Ishikawa (cell line): ENCODE measurements at regions not wholly inside any gene's neighbourhood (a gene's known extent, or its start where the extent isn't known, plus 50 kb on each side); places are given as distances from the start of the nearest gene placed in this dataset.

Source experiments
- CEBPB ChIP-seq: IDR thresholded peaks from 2 replicates; pipeline ENCODE4 v1.6.1; 2012
- CREB1 ChIP-seq: IDR thresholded peaks from 2 replicates; pipeline ENCODE4 v1.6.1; 2012; ENCODE audit warnings: low read depth
- EGR1 ChIP-seq: IDR thresholded peaks from 2 replicates; pipeline ENCODE4 v1.6.1; 2012
- EP300 ChIP-seq: IDR thresholded peaks from 2 replicates; pipeline ENCODE4 v1.6.1; 2012; ENCODE audit warnings: borderline replicate concordance
- FOXM1 ChIP-seq: IDR thresholded peaks from 2 replicates; pipeline ENCODE4 v1.6.1; 2012; ENCODE audit warnings: low read depth, borderline replicate concordance
- NFIC ChIP-seq: IDR thresholded peaks from 2 replicates; pipeline ENCODE4 v1.6.1; 2012
- RAD21 ChIP-seq: IDR thresholded peaks from 2 replicates; pipeline ENCODE4 v1.6.1; 2012; ENCODE audit warnings: low read depth
- TAF1 ChIP-seq: IDR thresholded peaks from 2 replicates; pipeline ENCODE4 v1.6.1; 2012; ENCODE audit warnings: low read depth, mild to moderate bottlenecking
- TCF12 ChIP-seq: IDR thresholded peaks from 2 replicates; pipeline ENCODE4 v1.6.1; 2012; ENCODE audit warnings: low read depth
- TEAD4 ChIP-seq: IDR thresholded peaks from 2 replicates; pipeline ENCODE4 v1.6.1; 2012
- YY1 ChIP-seq: IDR thresholded peaks from 2 replicates; pipeline ENCODE4 v1.6.1; 2012; ENCODE audit warnings: low read depth
- ZBTB7A ChIP-seq: IDR thresholded peaks from 2 replicates; pipeline ENCODE4 v1.6.1; 2012; ENCODE audit warnings: low read depth
- TF ChIP-seq, protein P1 (sequence below): IDR thresholded peaks from 2 replicates; pipeline ENCODE4 v1.6.1; 2012
- TF ChIP-seq, protein P2 (sequence below): IDR thresholded peaks from 2 replicates; pipeline ENCODE4 v1.6.1; 2012
- TF ChIP-seq, protein P3 (sequence below): IDR thresholded peaks from 2 replicates; pipeline ENCODE4 v1.6.1; 2012; ENCODE audit warnings: low read depth, mild to moderate bottlenecking

DNA sequence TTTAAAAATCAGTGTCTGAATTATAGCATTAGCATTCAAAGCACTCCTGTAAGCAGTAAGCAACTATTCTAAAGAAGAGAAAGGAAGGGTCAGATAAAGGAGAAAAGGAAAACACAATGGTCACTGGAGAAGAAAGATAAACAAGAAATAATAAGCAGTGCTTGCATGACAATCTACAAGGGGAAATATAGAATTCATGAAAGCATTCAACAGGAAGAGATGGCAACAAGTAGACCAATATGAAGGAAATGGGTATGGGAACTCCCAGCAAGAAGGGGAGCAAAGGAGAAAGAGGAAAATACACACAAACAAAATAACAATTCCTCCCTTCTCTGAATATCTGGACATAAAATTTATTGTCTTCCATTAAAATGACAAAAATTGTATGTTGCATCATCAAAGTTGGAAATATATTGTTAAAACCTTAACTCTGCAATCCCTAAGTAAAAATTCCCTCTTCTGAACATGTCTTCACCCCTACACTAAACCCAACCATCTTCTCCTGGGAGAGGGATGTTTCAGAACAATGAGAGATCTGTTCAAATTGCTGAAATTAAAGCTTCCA lies 206.3 kb upstream of the SAMSN1 start:
- no peak for TF ChIP-seq CEBPB
- no peak for TF ChIP-seq TAF1
- TF ChIP-seq, protein P1, sequence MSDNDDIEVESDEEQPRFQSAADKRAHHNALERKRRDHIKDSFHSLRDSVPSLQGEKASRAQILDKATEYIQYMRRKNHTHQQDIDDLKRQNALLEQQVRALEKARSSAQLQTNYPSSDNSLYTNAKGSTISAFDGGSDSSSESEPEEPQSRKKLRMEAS = no peak
- TF ChIP-seq NFIC = no peak

DNA sequence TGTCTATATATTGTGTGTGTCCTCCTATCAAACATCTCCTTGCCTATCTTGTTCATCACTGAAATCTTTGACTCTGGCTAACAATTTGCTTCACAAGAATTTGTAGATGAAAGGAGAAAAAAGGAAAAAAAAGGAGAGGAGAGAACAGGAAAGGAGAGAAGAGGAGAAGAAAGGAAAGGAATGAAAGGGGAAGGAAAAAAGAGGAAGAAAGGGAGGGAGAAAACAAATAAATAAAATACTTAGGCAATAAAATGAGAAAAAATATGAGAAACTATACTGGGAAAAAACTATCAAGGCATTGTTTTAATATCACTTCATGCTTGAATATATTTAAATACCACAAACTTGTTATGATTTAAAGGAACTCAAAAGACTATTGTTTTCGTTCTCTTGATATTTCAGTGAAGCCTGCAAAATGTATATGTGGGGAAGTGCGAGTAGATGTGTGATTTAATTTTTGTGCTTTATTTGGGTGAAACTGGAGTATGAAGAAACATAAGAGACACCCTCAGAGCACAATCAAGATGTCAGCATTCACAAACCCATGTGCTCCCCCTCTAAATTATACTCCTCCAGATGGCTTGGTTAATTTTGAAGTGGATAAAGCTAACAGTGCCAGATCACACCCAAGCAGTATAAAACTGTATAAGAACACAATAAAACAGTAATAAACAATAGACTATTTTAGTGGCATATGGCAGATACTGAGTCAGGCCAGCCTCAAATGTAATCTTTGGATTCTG lies 205.7 kb upstream of the SAMSN1 start:
- TF ChIP-seq EGR1 = no peak
- TF ChIP-seq ZBTB7A = no peak
- no peak for TF ChIP-seq CREB1
- TF ChIP-seq TCF12 = no peak
- TF ChIP-seq CEBPB = no peak
- TF ChIP-seq, protein P1 = no peak
- TF ChIP-seq NFIC = no peak
- no peak for TF ChIP-seq TEAD4
- no peak for TF ChIP-seq EP300
- TF ChIP-seq, protein P2, sequence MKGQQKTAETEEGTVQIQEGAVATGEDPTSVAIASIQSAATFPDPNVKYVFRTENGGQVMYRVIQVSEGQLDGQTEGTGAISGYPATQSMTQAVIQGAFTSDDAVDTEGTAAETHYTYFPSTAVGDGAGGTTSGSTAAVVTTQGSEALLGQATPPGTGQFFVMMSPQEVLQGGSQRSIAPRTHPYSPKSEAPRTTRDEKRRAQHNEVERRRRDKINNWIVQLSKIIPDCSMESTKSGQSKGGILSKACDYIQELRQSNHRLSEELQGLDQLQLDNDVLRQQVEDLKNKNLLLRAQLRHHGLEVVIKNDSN = no peak
- TF ChIP-seq FOXM1 = no peak
- TF ChIP-seq RAD21 = no peak
- TF ChIP-seq, protein P3, sequence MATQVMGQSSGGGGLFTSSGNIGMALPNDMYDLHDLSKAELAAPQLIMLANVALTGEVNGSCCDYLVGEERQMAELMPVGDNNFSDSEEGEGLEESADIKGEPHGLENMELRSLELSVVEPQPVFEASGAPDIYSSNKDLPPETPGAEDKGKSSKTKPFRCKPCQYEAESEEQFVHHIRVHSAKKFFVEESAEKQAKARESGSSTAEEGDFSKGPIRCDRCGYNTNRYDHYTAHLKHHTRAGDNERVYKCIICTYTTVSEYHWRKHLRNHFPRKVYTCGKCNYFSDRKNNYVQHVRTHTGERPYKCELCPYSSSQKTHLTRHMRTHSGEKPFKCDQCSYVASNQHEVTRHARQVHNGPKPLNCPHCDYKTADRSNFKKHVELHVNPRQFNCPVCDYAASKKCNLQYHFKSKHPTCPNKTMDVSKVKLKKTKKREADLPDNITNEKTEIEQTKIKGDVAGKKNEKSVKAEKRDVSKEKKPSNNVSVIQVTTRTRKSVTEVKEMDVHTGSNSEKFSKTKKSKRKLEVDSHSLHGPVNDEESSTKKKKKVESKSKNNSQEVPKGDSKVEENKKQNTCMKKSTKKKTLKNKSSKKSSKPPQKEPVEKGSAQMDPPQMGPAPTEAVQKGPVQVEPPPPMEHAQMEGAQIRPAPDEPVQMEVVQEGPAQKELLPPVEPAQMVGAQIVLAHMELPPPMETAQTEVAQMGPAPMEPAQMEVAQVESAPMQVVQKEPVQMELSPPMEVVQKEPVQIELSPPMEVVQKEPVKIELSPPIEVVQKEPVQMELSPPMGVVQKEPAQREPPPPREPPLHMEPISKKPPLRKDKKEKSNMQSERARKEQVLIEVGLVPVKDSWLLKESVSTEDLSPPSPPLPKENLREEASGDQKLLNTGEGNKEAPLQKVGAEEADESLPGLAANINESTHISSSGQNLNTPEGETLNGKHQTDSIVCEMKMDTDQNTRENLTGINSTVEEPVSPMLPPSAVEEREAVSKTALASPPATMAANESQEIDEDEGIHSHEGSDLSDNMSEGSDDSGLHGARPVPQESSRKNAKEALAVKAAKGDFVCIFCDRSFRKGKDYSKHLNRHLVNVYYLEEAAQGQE = no peak
- no peak for TF ChIP-seq YY1
- no peak for TF ChIP-seq TAF1

DNA sequence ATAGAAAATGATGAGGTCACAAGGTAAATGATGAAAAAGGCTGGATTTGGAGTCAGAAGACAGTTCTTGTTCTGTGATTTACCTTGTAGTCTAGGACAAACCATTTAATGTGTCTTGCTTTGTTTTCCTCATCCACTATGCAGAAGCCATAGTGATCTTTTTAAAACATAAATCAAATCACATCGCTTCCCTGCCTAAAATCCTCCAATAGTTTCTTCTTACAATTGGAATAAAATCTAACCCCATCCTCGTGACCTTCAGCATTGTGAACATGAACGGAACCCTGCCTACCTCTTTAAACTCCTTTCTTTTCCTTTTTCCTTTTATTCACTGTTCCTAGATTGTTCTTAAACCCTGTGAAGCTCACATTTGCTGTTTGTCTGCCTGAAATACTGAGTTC lies 204.9 kb upstream of the SAMSN1 start:
- TF ChIP-seq CREB1 (no peak), FOXM1 (no peak), TEAD4 (no peak), EP300 (no peak), ZBTB7A (no peak), NFIC (no peak), YY1 (no peak), RAD21 (no peak), TCF12 (no peak)
- TF ChIP-seq, protein P1 = no peak

DNA sequence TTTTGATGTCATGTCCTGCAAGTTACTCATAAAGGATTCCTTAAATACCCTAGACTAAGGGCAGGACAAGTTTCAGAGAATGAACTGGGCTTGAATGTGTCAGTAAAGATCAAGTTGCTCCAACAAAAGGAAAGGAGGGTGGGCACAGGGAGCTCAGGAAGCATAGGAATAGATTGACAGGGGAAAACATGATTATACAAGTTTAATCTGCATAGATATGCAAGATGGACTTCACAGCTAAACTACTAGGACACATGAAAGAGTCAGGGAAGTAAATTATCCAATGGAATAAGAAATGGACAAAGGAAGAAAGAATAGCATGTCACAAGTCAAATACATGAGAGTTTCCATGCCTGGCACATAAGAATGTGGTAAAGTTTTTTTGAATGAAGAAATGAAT lies 203.9 kb upstream of the SAMSN1 start:
- TF ChIP-seq, protein P3 = no peak
- no peak for TF ChIP-seq YY1

DNA sequence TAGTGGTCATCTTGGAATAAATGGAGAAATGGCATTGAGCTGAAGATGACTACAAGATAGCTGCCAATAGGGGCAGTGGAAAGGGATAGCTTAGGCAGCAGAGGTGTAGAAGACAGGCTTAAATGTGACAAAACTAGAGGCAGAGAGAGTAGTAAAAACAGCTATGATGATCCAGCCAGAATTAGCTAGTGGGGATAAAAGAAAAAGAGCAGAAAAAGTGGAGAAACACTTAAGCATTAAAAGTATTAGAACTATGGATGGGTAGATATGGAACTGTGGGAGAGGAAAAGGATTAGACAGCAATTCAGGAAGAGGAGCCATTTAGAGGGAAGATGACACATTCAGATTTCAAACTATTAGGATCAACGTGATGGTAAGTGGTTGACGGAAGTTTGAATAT lies 202.5 kb upstream of the SAMSN1 start:
- TF ChIP-seq EGR1 = no peak
- TF ChIP-seq YY1 = no peak
- TF ChIP-seq TCF12 = no peak
- TF ChIP-seq CEBPB = no peak
- no peak for TF ChIP-seq NFIC
- TF ChIP-seq, protein P1 = no peak

DNA sequence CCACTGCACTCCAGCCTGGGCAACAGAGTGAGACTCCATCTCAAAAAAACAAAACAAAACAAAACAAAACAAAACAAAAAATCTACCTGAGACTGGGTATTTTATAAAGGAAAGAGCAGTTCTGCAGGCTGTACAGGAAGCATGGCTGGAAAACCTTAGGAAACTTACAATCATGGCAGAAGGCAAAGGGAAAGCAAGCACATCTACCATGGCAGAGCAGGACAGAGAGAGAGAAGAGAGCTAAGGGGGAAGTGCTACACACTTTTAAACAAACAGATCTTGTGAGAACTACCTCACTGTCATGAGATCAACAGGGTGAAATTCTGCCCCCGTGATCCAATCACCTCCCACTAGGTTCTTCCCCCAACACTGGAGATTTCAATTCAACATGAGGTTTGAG lies 198.3 kb upstream of the SAMSN1 start:
- TF ChIP-seq TAF1 (no peak), TEAD4 (no peak), RAD21 (no peak), NFIC (no peak), EGR1 (no peak), FOXM1 (no peak), EP300 (no peak)
- TF ChIP-seq, protein P3 = no peak
- TF ChIP-seq, protein P1 = no peak
- TF ChIP-seq, protein P2 = no peak
